Nephron progenitor cell (in vitro differentiated cells): ENCODE measurements at regions not wholly inside any gene's neighbourhood (a gene's known extent, or its start where the extent isn't known, plus 50 kb on each side); places are given as distances from the start of the nearest gene placed in this dataset.

Source experiments
- DNase-seq: peaks from one replicate; pipeline ENCODE4 v3.0.0; 2021
- H3K27ac Mint-ChIP-seq: 2 replicates; pipeline ENCODE4 v1.8.0; 2021; ENCODE audit warnings: mild to moderate bottlenecking, moderate library complexity, mixed read lengths
- H3K27me3 Mint-ChIP-seq: 2 replicates; pipeline ENCODE4 v1.8.0; 2021; ENCODE audit warnings: mild to moderate bottlenecking, low read depth, mixed read lengths; ENCODE audit not compliant: poor library complexity
- H3K36me3 Mint-ChIP-seq: 2 replicates; pipeline ENCODE4 v1.8.0; 2021; ENCODE audit warnings: low read depth, mixed read lengths
- H3K4me1 Mint-ChIP-seq: 2 replicates; pipeline ENCODE4 v1.8.0; 2021; ENCODE audit warnings: mixed read lengths
- H3K4me3 Mint-ChIP-seq: 2 replicates; pipeline ENCODE4 v1.8.0; 2021; ENCODE audit warnings: mild to moderate bottlenecking, moderate library complexity, mixed read lengths
- H3K9me3 Mint-ChIP-seq: 2 replicates; pipeline ENCODE4 v1.8.0; 2021; ENCODE audit warnings: mild to moderate bottlenecking, moderate library complexity, mixed read lengths
- TF ChIP-seq, protein P1 (sequence below): fragments of 200-600 bp; sonication (generic); IDR thresholded peaks from 2 replicates; pipeline ENCODE4 v1.5.0; 2021; ENCODE audit warnings: antibody characterized with exemption

DNA sequence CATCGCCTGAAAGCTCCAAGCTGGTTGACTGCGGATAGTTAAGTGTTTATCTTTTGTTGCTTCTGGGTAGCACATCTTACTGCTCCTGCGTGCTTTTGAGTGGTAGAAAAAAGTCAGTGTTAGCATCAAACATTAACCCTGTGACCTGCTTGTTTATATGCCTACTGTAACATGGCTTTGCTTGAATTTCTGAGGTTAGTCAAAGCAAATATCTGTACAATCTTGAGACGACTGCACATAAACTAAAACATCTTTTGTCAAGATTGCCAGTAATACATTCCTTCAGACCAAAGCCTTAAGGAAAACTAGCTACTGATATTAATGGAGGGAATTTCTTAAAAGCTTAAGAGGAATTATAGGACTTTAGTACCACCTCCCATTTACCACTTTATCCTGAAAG is 163.7 kb downstream of the BAMBI start:
- no peak for DNase-seq
- Mint-ChIP-seq H3K4me3 (no peak overlapping the region), H3K27me3 (peaks cover 8% of the 10 kb centered on the region), H3K36me3 (no peaks in the 10 kb centered on the region), H3K9me3 (no peaks in the 10 kb centered on the region), H3K4me1 (peaks cover 17% of the 10 kb centered on the region), H3K27ac (no peak overlapping the region)
- TF ChIP-seq, protein P1, sequence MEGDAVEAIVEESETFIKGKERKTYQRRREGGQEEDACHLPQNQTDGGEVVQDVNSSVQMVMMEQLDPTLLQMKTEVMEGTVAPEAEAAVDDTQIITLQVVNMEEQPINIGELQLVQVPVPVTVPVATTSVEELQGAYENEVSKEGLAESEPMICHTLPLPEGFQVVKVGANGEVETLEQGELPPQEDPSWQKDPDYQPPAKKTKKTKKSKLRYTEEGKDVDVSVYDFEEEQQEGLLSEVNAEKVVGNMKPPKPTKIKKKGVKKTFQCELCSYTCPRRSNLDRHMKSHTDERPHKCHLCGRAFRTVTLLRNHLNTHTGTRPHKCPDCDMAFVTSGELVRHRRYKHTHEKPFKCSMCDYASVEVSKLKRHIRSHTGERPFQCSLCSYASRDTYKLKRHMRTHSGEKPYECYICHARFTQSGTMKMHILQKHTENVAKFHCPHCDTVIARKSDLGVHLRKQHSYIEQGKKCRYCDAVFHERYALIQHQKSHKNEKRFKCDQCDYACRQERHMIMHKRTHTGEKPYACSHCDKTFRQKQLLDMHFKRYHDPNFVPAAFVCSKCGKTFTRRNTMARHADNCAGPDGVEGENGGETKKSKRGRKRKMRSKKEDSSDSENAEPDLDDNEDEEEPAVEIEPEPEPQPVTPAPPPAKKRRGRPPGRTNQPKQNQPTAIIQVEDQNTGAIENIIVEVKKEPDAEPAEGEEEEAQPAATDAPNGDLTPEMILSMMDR, result no peak

DNA sequence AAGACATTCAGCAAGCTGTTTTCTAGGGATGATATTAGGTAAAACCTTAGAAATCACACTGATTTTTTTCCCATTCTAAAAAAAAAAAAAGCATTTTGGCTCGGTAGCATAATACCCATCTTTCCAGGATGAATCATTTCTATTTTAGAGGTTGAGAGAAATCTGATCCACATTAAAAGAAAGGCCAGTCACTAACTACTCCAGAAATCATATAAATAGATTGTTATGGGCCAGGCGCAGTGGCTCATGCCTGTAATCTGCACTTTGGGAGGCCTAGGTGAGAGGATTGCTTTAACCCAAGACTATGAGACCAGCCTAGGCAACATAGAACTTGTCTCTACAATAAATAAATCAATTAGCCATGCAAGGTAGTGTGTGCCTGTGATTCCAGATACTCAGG is 164.3 kb downstream of the BAMBI start:
- H3K27me3 Mint-ChIP-seq, result peaks cover 3% of the 10 kb centered on the region
- H3K36me3 Mint-ChIP-seq, result no peaks in the 10 kb centered on the region
- no peak overlapping the region for H3K4me3 Mint-ChIP-seq
- TF ChIP-seq, protein P1, result no peak
- no peaks in the 10 kb centered on the region for H3K9me3 Mint-ChIP-seq
- peaks cover 17% of the 10 kb centered on the region for H3K4me1 Mint-ChIP-seq
- no peak overlapping the region for H3K27ac Mint-ChIP-seq
- DNase-seq, result no peak

DNA sequence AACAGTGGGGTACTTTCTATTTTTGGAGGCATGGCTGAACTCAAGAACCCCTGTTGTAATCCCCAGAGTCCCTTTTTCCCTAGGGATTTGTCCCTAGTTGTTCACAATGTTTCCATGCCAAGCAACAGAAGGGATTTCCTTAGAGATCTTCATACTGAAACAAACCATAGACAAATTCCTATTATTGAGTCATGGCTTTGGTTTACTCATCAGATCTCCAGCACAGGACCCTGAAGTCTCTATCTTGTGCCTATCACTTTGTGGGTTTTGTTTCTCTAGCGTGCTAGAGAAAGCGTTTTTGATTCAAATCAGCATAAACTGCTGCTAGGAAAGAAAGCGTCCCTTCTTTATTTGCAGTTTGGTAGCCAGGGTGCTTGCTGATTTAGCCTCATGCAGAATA is 165.0 kb downstream of the BAMBI start:
- Mint-ChIP-seq H3K4me3 (no peak overlapping the region), H3K27ac (no peak overlapping the region), H3K27me3 (peaks cover under 1% of the 10 kb centered on the region), H3K4me1 (peaks cover 17% of the 10 kb centered on the region), H3K9me3 (no peaks in the 10 kb centered on the region), H3K36me3 (no peaks in the 10 kb centered on the region)
- no peak for DNase-seq
- TF ChIP-seq, protein P1, result no peak

DNA sequence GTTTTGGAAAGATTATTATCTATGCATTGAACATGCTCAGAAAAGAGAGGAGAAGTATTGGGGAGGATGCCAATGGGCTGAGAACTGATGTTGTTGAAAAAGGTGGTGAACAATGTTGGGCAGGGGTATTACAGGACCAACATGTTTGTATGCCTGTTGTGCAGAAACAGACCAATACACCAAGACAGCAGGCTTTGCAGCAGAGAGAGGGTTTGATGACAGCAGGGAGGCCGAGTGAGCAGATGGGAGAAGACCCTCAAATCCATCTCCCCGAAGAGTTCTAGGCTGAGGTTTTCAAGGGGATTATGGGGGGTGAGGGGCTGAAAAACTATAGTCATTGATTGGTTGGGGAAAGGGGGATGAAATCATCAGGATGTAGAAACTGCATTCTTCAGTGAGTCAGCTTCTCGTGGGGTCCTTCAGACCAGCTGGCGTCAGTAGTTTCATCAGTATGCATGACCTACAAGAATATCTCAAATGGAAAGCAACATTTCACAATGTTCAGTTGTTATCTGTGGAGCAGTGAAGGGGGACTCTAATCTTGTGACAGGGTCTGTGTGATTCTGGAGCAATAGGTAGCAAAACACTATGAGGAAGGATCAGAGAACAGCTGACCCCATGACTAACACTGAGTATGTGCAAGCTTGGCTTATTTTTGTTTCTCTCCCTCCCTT is 167.8 kb downstream of the BAMBI start:
- H3K27ac Mint-ChIP-seq, result no peak overlapping the region
- H3K36me3 Mint-ChIP-seq, result no peaks in the 10 kb centered on the region
- no peak overlapping the region for H3K4me3 Mint-ChIP-seq
- TF ChIP-seq, protein P1, result no peak
- no peak for DNase-seq
- peaks cover 5% of the 10 kb centered on the region for H3K27me3 Mint-ChIP-seq
- peaks cover 5% of the 10 kb centered on the region for H3K4me1 Mint-ChIP-seq
- H3K9me3 Mint-ChIP-seq, result no peaks in the 10 kb centered on the region

DNA sequence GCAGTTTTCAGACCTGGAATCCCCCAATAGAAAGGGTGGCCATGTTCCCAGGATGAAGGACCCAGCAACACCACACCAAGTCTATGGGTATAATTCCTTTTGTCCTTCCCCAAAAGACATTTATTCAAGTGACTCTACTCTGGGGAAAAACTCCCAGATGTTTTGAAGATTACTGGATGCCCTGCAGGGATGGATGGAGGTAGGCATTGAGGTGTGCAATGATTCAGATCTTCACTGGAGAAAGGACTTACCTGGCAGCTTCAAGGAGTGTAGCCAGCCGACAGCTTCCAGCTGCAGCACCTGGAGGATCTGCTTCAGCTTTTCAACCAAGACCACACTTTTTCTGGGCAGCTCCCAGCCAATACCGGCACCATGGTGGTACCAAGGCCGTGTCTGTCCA is 172.0 kb downstream of the BAMBI start:
- Mint-ChIP-seq H3K4me3 (no peak overlapping the region), H3K27me3 (peaks cover 8% of the 10 kb centered on the region), H3K9me3 (no peaks in the 10 kb centered on the region), H3K4me1 (peaks cover 16% of the 10 kb centered on the region), H3K36me3 (no peaks in the 10 kb centered on the region), H3K27ac (no peak overlapping the region)
- DNase-seq, result no peak
- TF ChIP-seq, protein P1, result no peak

DNA sequence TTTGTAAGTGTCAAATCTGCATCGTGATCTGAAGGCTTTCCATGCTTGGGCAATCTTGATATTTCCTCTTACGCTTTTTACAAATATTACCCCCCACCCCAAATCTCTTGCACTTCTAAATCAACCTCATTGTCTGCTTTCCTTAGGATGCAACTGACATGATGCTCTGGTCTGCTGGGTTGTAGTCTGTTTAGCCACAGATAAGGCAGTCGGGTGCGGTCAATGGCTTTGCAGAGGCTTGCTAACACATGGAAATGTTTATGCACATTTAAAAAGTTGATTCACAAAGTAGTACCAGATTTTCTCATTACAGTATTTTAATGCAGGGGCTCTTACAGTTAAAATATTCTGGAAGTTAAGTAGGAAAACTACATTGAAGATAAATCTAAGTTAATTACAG is 172.5 kb downstream of the BAMBI start:
- Mint-ChIP-seq H3K4me1 (peaks cover 16% of the 10 kb centered on the region), H3K27ac (no peak overlapping the region), H3K36me3 (no peaks in the 10 kb centered on the region), H3K4me3 (no peak overlapping the region), H3K9me3 (no peaks in the 10 kb centered on the region), H3K27me3 (peaks cover 8% of the 10 kb centered on the region)
- TF ChIP-seq, protein P1, result no peak
- no peak for DNase-seq
